RPMI8226 (cell line): ENCODE measurements at regions not wholly inside any gene's neighbourhood (a gene's known extent, or its start where the extent isn't known, plus 50 kb on each side); places are given as distances from the start of the nearest gene placed in this dataset.
"Not testable (repeated sequence)": the region's sequence is repeated elsewhere in the genome, so short reads cannot be mapped to it uniquely, and the experiment has no call there.

Source experiments
- DNase-seq: peaks from one replicate; pipeline ENCODE4 v3.0.0-alpha.2; 2015

DNA sequence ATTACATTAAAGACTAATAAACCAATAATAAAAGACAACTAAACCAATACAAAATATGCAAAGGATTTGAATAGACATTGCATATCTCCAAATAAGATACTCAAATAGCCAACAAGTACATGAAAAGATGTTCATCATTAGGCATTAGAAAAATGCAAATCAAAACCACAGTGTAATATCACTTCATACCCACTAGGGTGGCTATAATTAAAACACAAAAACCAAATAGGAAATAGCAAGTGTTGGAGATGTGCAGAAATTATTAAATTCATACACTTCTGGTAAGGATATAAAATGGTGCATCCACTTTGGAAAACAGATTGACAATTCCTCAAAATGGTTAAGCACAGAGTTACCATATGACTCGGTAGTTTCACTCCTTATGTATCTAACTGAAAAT, 860.8 kb upstream of the DIAPH2 start:
- DNase-seq: no peak

DNA sequence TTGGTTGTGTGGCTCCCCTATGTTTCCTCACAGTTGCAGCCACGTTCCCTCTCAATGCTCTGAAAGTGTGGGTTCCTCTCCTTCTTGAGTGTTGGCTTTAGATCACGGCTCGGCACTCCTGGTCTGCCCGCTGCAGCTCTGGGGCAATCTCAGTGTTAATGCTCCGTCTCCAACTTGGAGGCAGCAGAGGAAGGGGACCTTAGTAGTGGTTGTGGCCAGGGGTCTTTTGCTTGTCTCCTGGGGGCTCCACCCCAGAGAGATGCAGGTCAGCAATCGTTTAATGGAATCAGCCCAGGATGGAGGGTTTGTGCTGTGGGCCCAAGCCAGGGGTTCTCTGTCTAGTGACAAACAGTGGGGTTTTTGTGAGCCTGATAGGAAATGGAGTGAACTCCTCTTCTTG, 849.4 kb upstream of the DIAPH2 start:
- no peak for DNase-seq

DNA sequence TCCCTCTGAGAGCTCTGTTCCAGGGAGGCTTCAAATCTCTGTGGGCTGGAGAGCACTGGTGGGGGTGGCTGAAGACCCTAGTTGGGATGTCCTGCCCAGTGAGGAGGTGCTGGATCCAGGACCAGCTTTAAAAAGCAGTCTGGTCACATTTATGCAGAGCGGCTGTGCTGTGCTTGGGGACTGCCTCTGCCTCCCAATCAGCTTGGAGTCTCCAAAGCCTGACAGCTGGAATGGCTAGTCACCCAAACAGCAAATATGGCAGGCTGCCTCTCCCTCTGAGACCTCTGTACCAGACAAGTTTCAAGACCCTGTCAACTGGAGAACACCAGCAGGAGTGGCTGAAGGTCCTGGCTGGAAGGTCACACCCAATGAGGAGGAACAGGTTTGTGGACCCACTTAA, 848.1 kb upstream of the DIAPH2 start:
- DNase-seq: no peak

DNA sequence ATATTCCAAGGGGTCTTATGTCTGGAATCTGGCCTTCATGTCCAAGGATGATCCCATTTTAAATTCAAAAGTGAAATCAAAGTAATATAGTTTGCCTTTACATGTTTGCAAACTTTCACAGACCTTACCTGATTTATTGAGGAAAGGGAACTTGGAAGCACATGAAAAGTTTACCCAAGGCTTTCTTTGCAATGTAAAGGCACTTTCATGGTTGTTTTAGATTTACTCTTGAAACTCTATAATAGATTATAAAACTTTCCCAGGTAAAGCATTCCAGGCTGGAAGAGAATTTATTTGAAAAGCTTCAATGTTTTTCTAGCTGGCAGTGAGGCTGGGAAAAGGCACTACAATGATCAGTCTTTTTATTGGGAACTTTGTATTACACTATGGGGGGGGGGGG, 842.8 kb upstream of the DIAPH2 start:
- DNase-seq: no peak

DNA sequence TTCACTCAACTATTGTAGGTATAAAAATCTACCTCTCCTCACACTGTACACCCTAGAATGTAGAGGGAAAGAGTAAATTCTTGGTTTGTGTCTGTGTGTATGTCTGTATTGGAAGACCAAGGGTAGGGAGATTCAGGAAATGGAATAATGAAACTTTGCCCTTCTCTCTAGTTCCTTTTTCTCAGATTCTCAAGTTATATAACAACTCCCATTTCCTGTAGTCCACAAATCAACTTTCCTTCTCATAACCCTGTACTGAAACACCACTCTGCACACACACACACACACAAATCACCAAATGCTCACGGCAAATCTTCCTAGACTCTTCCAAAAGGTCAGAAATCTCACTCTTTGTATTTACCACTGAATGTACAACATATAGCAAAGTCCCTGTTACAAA, 824.5 kb upstream of the DIAPH2 start:
- no peak for DNase-seq

DNA sequence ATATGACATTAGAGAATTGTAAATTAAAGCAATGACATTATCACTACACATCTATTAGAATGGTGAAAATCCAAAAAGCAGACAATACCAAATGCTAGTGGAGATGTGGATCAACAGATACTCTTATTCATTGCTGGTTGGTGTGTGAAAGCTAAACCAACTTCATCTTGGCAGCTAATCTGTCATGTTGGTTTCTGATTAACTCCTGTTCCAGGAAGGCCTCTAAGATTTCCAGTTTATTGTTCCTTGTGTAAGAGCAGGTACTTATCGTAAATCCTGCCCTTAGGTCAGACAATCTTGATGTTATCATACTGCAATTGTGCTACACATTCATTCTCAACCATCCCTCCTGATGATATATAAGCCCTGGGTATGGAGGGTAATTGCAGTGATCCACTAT, 809.0 kb upstream of the DIAPH2 start:
- DNase-seq: no peak

DNA sequence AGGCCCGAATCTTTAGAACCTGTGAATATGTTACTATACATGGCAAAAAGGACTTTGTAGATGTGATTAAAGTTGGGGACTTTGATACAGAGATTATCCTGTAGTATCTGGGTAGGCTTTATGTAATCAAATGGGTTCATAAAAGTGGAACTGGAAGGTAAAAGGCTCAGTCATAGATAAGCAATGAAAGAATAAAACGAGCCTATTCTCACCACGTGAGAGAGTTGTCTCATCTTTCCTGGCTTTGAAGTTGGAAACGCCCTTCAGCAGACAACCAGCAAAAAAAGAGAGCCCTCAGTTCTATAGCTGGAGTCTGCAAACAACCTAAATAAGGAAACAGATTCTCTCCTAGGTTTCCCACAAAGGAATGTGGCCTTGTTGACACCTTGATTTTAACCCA, 805.8 kb upstream of the DIAPH2 start:
- no peak for DNase-seq

DNA sequence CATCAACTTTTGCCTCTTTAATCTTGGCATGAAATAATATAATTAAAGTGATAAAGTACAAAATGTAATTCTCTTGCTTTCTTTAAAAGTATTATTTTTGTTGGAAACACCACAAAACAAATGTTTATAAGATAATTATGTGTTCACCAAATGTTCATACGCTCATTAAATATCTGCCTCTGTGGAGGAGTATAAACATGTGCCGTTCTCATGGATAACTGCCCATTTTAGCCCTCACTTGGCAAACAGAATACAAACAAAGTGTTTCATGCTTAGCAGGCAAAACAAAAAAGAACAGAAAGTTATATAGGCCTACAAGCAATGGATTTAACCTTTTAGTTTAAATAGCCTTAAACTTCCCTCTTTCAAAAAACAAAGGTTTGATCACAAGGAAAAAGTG, 800.5 kb upstream of the DIAPH2 start:
- no peak for DNase-seq

DNA sequence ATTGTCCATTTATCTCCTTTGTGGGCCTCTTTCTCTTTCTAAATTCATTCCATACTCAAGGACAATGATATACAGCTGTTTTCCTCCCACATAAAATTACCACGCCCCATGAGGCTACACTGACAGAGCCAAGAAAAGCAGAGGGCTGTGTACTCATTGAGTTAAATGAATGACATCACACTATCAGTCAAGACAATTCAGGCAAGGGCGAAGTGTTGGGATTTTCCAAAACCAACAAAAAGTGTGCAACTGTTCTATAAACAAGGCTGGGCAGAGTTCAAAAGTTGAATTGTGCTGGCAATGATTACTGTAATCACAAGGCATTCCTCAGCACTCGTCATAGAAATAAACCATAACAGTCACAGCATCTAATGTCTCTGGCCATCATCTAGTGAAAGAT, 799.6 kb upstream of the DIAPH2 start:
- no peak for DNase-seq

DNA sequence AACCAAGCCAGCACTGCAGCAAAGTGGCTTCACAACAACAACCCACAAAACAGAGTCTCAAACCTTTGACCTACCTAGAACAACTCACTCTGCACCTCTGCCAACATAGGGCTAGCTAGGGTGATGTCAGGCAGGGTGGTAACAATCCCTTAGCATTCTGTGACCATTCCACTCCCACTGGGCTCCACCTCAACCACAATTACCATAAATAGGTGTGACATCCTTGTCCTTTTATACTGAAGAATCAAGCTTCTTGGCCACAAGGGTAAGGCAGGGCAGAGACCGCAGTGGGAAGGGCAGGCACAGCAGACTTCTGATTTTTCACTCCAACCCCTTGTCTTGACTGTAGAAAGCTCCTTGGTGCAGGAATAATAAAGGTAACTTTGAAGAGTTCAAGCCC, 795.4 kb upstream of the DIAPH2 start:
- DNase-seq: no peak

DNA sequence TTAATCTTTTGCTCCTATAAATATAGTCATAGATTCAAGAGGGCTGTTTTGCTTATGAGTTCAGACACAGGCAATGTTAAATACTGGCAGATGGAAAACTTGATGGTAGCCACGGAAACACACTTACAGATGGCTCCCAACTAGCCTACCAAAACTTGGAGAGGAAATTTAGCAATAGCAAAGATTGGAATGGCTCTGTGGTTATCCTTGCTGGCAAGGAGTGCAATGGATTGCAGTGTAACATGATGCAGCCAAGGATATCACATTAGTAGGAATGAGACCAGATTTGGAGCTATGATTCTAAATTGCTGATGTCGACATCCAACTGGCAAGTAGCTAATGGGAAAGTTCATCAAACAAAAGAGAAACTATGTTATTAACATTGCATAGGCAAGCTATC, 791.0 kb upstream of the DIAPH2 start:
- DNase-seq: no peak

DNA sequence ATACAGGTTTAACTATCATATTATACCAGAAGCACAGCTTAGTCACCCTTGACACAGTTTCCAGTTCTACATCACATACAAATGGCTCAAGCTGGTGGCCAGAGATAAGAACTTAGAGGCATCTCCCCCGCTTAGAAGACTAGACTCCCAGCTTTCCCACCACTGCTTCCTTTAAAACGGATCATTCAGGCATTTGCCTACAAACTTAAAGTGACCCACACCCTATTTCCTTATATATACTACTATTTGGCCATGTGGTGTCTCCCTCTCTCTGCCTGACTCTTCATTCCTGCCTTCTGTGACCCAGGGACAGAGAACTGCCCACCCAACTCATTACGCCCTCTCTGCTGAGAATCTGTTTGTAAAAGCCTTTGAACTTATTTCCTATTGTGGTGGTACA, 781.2 kb upstream of the DIAPH2 start:
- no peak for DNase-seq

DNA sequence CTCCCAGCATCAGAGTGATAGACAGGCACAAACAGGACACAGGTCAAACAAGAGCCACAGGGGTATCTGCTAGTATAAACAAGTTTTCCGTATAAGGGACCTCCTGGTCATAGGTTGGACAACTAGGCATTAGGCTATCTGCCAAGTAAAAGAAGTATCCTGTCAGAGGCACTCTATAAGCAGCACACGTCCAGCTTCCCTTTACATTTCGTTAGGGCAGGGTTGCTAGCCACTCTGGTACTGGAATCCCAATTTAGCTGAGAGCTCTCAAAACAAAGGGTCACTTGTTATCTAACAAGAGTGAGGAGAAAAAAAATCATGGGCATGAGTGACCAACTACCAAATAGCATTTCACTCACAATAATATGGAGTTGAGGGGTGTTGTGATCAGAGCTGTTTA, 780.7 kb upstream of the DIAPH2 start:
- no peak for DNase-seq

DNA sequence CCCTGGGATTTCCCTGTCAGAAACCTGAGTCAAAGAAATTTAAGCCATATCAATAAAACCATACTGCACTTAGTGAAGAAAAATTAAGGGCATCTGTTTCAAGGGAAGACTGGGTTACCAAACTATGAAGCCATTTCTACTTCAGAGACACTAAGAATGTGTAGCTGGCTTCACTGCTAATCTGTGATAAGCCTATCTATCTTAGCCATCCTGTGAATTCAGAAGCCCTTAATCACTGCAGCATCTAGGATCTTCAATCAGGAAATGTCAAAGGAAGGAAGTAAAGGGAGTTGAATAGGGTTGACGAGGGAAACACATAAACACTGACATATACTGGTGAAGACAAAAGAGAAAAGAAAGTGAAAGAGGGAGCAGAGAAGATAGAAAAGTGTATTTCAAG, 777.6 kb upstream of the DIAPH2 start:
- no peak for DNase-seq

DNA sequence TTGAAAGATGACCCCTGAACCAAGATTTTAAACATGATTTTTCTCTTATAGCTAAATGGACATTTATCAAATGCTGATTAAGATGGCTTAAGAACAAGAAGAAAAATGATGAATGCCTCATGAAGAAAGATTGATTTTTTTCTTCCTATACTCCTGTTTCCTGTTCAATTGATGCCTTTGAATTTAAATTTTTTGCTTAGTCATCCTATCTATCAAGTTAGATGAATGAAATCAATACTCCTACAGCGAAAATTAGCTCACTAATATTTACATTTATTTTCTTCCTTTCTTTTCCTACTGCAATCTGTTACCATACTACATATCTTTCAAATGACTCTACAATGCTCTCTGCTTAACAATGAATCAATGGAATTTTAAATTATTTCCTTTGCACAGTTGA, 773.6 kb upstream of the DIAPH2 start:
- DNase-seq: no peak

DNA sequence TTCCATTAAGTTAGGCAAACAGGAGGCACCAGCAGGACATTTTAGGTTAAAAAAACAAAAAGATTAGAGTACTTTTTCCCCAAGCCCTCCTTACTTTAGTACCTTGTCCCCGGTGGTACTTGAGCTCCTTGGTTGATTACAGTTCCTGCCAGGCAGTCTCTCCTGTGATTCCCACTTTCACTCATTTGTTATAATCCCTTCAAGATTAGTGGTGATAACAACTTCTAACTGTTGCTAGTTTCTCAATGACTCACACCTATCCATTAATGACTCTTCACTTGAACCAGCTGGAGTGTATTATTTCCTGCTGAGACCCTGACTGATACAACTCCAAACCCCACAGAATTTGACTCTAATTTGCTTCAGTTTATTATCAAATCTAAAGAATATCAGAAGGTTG, 765.0 kb upstream of the DIAPH2 start:
- DNase-seq: no peak

DNA sequence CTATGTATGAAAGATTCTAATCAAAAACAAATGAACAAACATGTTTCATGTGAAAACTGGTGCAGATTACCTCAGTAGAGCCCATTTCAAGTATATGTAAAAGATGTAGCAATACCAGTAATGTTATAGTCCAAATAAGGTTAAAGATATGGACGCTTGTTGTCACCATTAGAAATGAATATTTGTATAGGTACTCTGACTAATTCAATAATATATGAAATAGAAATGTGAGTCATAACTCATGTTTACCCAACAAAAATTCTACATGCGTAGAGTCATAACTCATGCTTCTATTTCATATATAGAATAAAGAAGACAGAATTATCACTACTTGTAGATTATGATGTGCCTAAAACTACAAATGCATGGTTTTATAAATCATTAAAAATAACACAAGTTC, 739.1 kb upstream of the DIAPH2 start:
- DNase-seq: no peak

DNA sequence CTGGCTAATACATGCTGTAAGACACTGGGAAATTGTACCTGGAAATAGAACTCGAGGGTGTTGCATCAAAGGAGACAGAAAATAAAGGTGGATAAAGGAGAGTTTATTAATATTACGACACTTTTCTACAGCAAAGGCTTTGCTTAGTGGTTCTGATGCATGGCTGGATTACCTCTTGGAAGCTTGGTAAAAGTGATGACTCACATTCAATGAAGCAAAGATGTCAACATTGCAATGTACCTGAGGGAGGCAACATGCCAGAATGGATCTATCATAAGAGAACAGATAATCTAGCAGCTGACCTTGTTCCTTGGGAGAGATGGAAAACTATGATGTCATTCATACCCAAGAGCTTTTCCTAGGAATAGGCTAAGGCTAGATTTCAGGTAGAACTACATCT, 735.1 kb upstream of the DIAPH2 start:
- no peak for DNase-seq

DNA sequence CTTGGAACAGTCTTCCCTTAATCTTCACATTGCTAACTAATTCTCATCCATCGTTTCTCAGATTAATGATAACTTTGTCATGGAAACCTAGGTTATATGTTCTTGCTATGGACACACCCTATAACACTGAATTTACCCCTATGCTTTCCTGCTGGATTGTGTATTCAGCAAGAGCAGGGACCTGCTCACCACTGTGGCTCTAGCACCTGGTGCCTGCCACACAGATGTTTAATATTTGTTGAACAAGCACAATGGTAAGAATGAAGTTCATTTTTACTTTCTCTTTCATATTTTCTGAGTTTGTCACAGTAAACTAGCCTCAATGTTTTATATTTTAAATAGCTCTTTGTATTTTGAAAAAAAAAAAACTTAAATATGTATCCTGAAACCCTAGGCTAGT, 734.0 kb upstream of the DIAPH2 start:
- DNase-seq: peak; percentile 25

DNA sequence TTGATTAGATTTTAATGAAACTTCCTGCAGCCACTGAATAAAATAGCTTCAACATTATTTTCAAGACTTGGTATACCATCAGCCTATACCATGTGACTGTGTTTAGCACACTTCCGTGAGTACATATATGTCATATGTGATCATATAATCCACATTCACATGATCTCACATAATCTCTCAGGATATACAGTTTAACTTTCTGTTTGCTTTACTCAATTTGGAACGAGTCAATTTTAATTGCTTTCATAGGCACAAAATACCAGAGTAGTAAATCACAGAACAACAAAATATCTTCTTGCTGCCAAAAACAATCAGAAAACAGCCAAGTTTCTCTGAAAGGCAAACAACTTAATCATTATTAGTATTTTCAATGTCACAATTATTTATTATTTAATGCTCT, 731.1 kb upstream of the DIAPH2 start:
- no peak for DNase-seq

DNA sequence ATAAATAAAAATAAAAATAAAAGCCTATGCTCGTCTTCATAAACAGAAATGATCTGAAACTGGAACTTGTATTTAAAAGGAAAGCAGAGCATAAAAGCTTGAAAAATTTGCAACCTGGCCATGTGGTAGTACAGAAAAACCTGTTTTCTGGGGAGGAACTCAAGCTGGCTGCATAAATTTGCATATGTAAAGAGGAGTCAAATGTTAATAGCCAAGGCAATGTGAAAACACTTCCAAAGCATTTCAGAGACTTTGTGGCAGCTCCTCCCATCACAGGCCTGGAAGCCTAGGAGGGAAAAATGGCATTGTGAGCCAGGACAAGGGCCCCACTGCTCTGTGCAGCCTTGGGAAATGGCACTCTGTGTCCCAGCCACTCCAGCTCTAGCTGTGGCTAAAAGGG, 727.9 kb upstream of the DIAPH2 start:
- DNase-seq: no peak

DNA sequence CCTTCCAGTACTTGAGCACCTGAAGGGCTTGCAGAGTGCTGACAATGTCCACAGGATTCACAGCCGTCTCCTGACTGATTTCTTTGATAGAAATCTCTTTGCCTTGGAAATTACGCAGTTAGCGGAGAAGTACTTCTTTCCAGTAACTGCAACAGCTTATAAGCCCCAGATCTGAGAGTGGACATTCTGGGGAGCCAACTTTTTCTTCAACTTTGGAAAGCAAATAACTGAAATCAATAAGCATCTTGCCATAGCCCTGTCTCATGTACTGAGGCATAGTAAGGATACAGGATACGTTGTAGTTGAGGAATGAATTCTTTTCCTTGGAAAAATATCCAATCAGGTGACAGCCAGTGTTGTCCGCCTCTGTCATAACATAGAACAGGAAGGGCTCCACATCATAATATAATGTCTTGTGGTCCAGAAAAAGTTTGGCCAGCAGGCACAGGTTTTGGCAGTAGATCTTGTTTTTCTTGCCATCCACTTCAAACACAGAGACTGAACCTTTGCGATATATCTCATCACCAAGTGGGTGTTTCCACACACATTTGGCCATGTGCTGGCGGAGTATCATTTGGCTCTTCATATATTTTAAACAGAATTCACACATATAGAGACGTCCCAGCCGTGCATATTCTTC, 711.1 kb upstream of the DIAPH2 start:
- not testable (repeated sequence) for DNase-seq

DNA sequence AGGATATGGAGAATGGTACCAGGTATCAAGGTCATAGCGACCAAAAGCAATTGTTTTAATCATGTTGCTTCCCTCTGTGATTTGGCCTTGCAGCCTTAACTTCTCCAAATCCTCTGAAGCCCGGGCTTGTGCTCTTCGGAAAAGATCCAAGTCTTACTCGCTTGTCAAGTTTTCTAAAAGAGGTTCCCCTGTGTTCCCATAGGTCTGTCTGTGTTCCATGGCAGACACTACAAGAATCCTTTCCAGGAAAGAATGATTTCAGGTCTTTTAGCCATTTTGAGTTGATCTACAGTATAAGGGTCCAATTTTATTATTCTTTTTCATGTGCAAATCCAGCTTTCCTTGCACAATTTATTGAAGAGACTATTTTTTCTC, 710.6 kb upstream of the DIAPH2 start:
- no peak for DNase-seq

DNA sequence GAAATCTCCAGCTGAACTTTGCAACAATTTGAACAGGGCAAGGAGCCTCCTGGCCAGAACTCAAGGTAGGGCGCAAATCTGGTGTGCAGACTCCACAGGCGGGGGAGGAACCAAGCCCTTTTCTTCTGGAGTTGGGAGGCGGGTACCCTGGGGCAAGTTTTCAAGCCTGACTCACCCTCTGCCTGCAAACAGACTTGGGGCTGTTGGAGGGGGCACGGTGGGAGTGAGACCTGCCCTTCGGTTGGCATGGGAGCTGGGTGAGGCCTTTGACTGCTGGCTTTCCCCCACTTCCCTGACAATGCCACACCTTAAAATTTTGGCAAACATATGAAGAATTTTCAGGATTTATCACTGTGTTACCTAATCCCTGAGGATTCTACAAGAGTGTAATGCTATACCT, 709.8 kb upstream of the DIAPH2 start:
- no peak for DNase-seq

DNA sequence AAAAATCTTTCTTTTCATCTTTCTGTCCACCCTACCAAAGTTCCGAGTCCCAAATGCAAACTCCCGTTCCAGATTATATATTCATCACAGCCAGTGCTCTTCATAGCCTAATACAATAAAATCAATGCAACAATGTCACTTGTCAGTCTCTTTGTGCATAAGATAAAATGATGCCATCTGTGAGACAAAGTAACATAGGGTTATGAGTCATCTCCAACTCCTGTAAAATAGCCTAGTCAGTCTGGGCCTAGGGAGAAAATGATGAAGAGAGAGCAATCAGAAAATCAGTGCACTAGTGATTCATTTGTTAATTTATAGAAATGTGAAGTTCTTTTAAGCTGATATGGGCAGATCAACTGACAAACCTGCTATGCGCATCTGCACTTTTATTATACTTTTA, 689.1 kb upstream of the DIAPH2 start:
- DNase-seq: no peak

DNA sequence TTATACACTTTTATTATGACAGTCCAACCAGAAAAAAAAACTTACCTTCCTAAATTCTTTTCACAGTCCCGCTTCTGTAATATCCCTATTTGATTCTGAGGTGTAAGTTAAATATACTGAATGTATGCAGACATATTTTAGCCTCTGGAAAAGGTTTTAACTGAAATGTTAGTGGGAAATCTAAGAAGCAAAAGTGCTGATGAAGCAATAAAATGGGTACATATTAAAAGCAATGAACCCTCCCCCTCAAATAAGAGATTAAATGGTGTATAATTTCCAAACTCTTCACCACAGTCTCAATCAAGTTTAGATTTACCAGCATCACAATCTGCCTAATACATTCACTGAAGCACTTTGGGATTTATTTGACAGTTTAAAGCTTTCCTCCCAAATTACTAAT, 688.3 kb upstream of the DIAPH2 start:
- DNase-seq: no peak
